ENCODE measurements at regions not wholly inside any gene's neighbourhood (a gene's known extent, or its start where the extent isn't known, plus 50 kb on each side); places are given as distances from the start of the nearest gene placed in this dataset.

DNA sequence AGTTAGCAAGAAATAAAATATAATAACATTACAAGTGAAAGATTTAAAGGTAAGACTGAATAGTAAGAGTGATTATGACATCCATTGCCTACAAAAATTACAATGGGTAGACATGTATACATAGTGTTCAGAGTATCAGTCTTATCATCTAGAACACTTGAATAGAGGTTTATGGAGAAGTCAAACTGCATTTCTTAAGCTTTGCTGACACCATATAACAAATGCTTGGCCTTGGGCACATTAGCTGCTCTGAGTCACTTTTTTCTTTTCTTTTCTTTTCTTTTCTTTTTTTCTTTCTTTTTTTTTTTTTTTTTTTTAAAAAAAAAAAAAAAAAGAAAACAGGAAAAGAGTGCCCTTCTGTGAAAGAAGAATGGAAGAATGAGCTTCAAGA is 220.0 kb downstream of the SPCS3 start:
- DNase-seq (ENCODE audit: low read depth in 1 of 2, low spot score in 1 of 2), result no peak
- Histone ChIP-seq H3K4me3 (replicated peaks; ENCODE audit: insufficient read depth, low read length) (no peak overlapping the region), H3K27ac (replicated peaks) (no peak overlapping the region), H3K27me3 (ENCODE audit: insufficient read depth, poor library complexity, severe bottlenecking) (no peaks in the 10 kb centered on the region)
- TF ChIP-seq GABPA (IDR thresholded peaks at IDR 0.05; ENCODE audit: low read depth) (no peak), POLR2AphosphoS5 (IDR thresholded peaks at IDR 0.05; ENCODE audit: low read depth) (no peak)
- TF ChIP-seq, protein P1, sequence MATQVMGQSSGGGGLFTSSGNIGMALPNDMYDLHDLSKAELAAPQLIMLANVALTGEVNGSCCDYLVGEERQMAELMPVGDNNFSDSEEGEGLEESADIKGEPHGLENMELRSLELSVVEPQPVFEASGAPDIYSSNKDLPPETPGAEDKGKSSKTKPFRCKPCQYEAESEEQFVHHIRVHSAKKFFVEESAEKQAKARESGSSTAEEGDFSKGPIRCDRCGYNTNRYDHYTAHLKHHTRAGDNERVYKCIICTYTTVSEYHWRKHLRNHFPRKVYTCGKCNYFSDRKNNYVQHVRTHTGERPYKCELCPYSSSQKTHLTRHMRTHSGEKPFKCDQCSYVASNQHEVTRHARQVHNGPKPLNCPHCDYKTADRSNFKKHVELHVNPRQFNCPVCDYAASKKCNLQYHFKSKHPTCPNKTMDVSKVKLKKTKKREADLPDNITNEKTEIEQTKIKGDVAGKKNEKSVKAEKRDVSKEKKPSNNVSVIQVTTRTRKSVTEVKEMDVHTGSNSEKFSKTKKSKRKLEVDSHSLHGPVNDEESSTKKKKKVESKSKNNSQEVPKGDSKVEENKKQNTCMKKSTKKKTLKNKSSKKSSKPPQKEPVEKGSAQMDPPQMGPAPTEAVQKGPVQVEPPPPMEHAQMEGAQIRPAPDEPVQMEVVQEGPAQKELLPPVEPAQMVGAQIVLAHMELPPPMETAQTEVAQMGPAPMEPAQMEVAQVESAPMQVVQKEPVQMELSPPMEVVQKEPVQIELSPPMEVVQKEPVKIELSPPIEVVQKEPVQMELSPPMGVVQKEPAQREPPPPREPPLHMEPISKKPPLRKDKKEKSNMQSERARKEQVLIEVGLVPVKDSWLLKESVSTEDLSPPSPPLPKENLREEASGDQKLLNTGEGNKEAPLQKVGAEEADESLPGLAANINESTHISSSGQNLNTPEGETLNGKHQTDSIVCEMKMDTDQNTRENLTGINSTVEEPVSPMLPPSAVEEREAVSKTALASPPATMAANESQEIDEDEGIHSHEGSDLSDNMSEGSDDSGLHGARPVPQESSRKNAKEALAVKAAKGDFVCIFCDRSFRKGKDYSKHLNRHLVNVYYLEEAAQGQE (IDR thresholded peaks at IDR 0.05; ENCODE audit: insufficient replicate concordance, low read depth), result no peak
- TF ChIP-seq, protein P2, sequence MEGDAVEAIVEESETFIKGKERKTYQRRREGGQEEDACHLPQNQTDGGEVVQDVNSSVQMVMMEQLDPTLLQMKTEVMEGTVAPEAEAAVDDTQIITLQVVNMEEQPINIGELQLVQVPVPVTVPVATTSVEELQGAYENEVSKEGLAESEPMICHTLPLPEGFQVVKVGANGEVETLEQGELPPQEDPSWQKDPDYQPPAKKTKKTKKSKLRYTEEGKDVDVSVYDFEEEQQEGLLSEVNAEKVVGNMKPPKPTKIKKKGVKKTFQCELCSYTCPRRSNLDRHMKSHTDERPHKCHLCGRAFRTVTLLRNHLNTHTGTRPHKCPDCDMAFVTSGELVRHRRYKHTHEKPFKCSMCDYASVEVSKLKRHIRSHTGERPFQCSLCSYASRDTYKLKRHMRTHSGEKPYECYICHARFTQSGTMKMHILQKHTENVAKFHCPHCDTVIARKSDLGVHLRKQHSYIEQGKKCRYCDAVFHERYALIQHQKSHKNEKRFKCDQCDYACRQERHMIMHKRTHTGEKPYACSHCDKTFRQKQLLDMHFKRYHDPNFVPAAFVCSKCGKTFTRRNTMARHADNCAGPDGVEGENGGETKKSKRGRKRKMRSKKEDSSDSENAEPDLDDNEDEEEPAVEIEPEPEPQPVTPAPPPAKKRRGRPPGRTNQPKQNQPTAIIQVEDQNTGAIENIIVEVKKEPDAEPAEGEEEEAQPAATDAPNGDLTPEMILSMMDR (IDR thresholded peaks at IDR 0.05; ENCODE audit: insufficient read depth, low read length), result no peak

DNA sequence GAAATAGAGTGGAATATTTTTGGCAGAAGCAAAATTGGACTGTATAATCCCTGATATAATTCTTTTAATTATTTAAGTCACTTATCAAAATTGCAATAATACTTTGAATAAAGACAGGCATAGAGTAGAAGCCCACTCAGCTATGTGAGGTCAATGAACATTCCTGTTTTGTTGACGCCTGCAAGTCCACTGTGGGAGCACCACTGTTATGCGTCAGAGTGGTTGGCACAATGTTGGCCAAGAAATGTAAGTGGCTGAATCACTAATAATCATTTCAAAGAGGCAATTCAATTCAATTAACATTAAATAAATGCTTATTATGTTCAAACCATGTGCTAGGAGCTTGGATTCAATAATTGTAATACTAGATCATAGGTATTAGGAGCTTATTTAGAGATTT is 221.0 kb downstream of the SPCS3 start:
- Histone ChIP-seq H3K27ac (replicated peaks) (no peak overlapping the region), H3K27me3 (ENCODE audit: insufficient read depth, poor library complexity, severe bottlenecking) (no peaks in the 10 kb centered on the region), H3K4me3 (replicated peaks; ENCODE audit: insufficient read depth, low read length) (no peak overlapping the region)
- TF ChIP-seq, protein P2 (IDR thresholded peaks at IDR 0.05; ENCODE audit: insufficient read depth, low read length), result no peak
- TF ChIP-seq, protein P1 (IDR thresholded peaks at IDR 0.05; ENCODE audit: insufficient replicate concordance, low read depth), result no peak
- no peak for TF ChIP-seq SPI1 (IDR thresholded peaks at IDR 0.05; ENCODE audit: borderline replicate concordance, low read depth)
- TF ChIP-seq GABPA (IDR thresholded peaks at IDR 0.05; ENCODE audit: low read depth), result no peak
- no peak for TF ChIP-seq POLR2AphosphoS5 (IDR thresholded peaks at IDR 0.05; ENCODE audit: low read depth)
- no peak for DNase-seq (ENCODE audit: low read depth in 1 of 2, low spot score in 1 of 2)

DNA sequence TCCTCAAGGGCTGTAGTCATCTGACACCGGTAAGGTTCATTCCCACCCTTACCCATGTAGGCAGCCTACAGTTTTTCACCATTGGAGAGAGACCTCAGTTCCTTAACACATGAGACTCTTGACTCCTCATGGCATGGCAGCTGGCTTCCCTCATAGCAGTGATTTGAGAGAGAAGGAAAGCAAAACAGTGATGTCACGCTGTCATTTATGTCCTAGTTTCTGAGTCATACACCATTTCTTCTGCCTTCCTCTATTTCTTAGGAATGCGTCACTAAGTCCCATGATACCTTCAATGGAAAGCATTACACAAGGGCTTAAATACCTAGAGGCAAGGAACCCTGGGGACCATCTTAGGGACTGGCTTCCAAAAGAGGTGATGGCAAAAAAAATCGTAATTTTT is 226.1 kb downstream of the SPCS3 start:
- Histone ChIP-seq H3K27me3 (ENCODE audit: insufficient read depth, poor library complexity, severe bottlenecking) (no peaks in the 10 kb centered on the region), H3K27ac (replicated peaks) (no peak overlapping the region), H3K4me3 (replicated peaks; ENCODE audit: insufficient read depth, low read length) (no peak overlapping the region)
- no peak for DNase-seq (ENCODE audit: low read depth in 1 of 2, low spot score in 1 of 2)
- TF ChIP-seq, protein P1 (IDR thresholded peaks at IDR 0.05; ENCODE audit: insufficient replicate concordance, low read depth), result no peak
- TF ChIP-seq SPI1 (IDR thresholded peaks at IDR 0.05; ENCODE audit: borderline replicate concordance, low read depth), result no peak

DNA sequence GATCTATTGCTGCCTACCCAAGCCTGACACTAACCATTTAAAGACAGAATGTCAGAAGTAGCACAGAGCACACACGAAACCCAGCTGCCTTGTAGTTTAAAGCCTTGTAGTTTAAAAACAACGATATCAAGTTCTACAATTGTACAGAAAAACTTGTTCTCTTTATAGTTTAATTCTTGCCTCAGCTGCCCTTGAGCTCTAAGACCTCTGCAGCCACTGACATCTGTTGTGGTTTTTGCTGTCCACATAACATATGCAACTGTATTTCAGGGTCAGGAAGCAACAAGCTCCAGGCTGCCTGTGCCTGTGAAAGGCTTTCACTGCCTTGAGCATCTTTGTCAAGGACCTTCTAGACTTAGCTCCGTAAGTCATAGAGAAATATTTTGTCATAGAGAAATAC is 227.2 kb downstream of the SPCS3 start:
- Histone ChIP-seq H3K27me3 (ENCODE audit: insufficient read depth, poor library complexity, severe bottlenecking) (no peaks in the 10 kb centered on the region), H3K27ac (replicated peaks) (no peak overlapping the region), H3K4me3 (replicated peaks; ENCODE audit: insufficient read depth, low read length) (no peak overlapping the region)
- DNase-seq (ENCODE audit: low read depth in 1 of 2, low spot score in 1 of 2), result no peak
- TF ChIP-seq, protein P2 (IDR thresholded peaks at IDR 0.05; ENCODE audit: insufficient read depth, low read length), result no peak
- no peak for TF ChIP-seq SPI1 (IDR thresholded peaks at IDR 0.05; ENCODE audit: borderline replicate concordance, low read depth)
- TF ChIP-seq, protein P1 (IDR thresholded peaks at IDR 0.05; ENCODE audit: insufficient replicate concordance, low read depth), result no peak
- no peak for TF ChIP-seq POLR2AphosphoS5 (IDR thresholded peaks at IDR 0.05; ENCODE audit: low read depth)
- TF ChIP-seq GABPA (IDR thresholded peaks at IDR 0.05; ENCODE audit: low read depth), result no peak
